C4-2B (cell line): ENCODE measurements at regions not wholly inside any gene's neighbourhood (a gene's known extent, or its start where the extent isn't known, plus 50 kb on each side); places are given as distances from the start of the nearest gene placed in this dataset.
"Not testable (repeated sequence)": the region's sequence is repeated elsewhere in the genome, so short reads cannot be mapped to it uniquely, and the experiment has no call there.

Experiments
- H3K27ac ChIP-seq: fragments of 450-650 bp; 2 replicates; pipeline ENCODE4 v1.5.1; 2017
- CTCF ChIP-seq: fragments of 450-650 bp; conservative IDR thresholded peaks from 2 replicates; pipeline ENCODE4 v1.5.1; 2017; ENCODE audit warnings: mild to moderate bottlenecking
- ZFX ChIP-seq: fragments of 450-650 bp; IDR thresholded peaks from 2 replicates; pipeline ENCODE4 v1.6.1; 2017

- TF ChIP-seq ZFX (no peak), CTCF (no peak)
- no peak overlapping the region for H3K27ac ChIP-seq
Measured at GRCh38 chr5:152116934-152117333, 192.3 kb upstream of the GLRA1 start.

GRCh38 chr5:152113401-152113800 lies 188.8 kb upstream of the GLRA1 start:
- no peak for TF ChIP-seq CTCF
- no peak for TF ChIP-seq ZFX
- H3K27ac ChIP-seq, result no peak overlapping the region

GRCh38 chr5:152107220-152107619 lies 182.6 kb upstream of the GLRA1 start:
- H3K27ac ChIP-seq, result no peak overlapping the region
- TF ChIP-seq CTCF (no peak), ZFX (no peak)

- no peak overlapping the region for H3K27ac ChIP-seq
- no peak for TF ChIP-seq CTCF
- TF ChIP-seq ZFX, result no peak
Measured at GRCh38 chr5:152106571-152106970, 181.9 kb upstream of the GLRA1 start.

GRCh38 chr5:152105085-152105484 lies 180.4 kb upstream of the GLRA1 start:
- TF ChIP-seq CTCF (no peak), ZFX (no peak)
- H3K27ac ChIP-seq, result no peak overlapping the region

- TF ChIP-seq CTCF (no peak), ZFX (no peak)
- no peak overlapping the region for H3K27ac ChIP-seq
Measured at GRCh38 chr5:152104211-152104610, 179.6 kb upstream of the GLRA1 start.

GRCh38 chr5:152102908-152103307 lies 178.3 kb upstream of the GLRA1 start:
- not testable (repeated sequence) for H3K27ac ChIP-seq

GRCh38 chr5:152102057-152102456 lies 177.4 kb upstream of the GLRA1 start:
- no peak overlapping the region for H3K27ac ChIP-seq
- no peak for TF ChIP-seq ZFX
- TF ChIP-seq CTCF, result no peak
